ENCODE measurements at regions not wholly inside any gene's neighbourhood (a gene's known extent, or its start where the extent isn't known, plus 50 kb on each side); places are given as distances from the start of the nearest gene placed in this dataset.

DNA sequence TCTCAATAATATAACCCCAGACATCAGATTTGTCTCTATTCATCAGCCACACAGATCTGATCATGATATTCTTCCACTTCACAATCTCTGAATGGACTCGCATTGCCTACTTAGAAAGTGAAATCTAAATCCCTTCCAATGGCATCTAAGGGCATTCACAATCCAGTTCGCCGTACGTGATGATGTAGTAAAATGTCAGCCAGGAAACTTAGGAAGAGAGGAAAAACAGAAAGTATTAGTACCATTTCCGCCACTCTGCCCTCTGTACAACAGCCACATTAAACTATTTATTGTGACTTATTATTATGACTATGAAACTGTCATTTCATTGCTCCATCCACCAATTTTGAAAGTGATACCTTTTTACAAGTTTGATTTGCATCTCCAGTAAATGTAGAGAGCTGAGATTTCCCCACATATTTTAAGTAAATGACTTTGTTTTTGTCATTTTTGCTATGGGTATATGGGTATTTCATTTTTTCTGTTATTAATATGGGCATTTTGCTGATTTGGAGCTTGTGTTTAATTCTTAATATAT, 69.4 kb upstream of the SMIM36 start:
- no peak for DNase-seq (ENCODE audit: low read depth)
- H3K4me3 ChIP-seq (ENCODE audit: low read depth, low read length) = no peak overlapping the region
- TF ChIP-seq, protein P1, sequence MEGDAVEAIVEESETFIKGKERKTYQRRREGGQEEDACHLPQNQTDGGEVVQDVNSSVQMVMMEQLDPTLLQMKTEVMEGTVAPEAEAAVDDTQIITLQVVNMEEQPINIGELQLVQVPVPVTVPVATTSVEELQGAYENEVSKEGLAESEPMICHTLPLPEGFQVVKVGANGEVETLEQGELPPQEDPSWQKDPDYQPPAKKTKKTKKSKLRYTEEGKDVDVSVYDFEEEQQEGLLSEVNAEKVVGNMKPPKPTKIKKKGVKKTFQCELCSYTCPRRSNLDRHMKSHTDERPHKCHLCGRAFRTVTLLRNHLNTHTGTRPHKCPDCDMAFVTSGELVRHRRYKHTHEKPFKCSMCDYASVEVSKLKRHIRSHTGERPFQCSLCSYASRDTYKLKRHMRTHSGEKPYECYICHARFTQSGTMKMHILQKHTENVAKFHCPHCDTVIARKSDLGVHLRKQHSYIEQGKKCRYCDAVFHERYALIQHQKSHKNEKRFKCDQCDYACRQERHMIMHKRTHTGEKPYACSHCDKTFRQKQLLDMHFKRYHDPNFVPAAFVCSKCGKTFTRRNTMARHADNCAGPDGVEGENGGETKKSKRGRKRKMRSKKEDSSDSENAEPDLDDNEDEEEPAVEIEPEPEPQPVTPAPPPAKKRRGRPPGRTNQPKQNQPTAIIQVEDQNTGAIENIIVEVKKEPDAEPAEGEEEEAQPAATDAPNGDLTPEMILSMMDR (conservative IDR thresholded peaks at IDR 0.05; ENCODE audit: low read depth, low read length) = no peak

DNA sequence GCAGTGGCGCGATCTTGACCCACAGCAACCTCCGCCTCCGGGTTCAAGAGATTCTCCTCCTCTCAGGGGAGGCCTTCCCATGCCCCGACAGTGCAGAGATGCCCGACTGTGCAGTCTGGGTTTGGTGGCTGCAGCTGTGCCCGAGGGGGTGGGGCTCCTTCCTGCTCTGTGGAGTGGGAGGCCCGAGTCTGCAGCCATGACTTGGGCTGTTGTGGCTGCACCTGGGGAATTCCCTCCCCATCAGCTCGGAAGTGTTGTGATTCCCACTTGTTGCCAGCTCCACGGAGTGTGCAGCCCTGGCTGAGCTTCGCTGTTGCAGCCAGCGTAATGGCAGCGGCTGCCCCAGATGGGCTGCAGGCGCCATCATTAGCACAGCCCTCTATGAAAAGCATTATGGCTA, 66.4 kb upstream of the SMIM36 start:
- TF ChIP-seq, protein P1 (conservative IDR thresholded peaks at IDR 0.05; ENCODE audit: low read depth, low read length) = no peak
- H3K4me3 ChIP-seq (ENCODE audit: low read depth, low read length) = no peak overlapping the region
- peak; percentile 16 for DNase-seq (ENCODE audit: low read depth)

GRCh38 chr17:55576996-55577586, 65.8 kb upstream of the SMIM36 start:
- DNase-seq (ENCODE audit: low read depth) = peak; percentile 76
- TF ChIP-seq, protein P1 (conservative IDR thresholded peaks at IDR 0.05; ENCODE audit: low read depth, low read length) = no peak
- H3K4me3 ChIP-seq (ENCODE audit: low read depth, low read length) = peak overlapping the region; percentile 28

GRCh38 chr17:55576237-55576995, 65.2 kb upstream of the SMIM36 start:
- TF ChIP-seq, protein P1 (conservative IDR thresholded peaks at IDR 0.05; ENCODE audit: low read depth, low read length) = no peak

GRCh38 chr17:55575058-55575636, 63.9 kb upstream of the SMIM36 start:
- DNase-seq (ENCODE audit: low read depth) = no peak
- H3K4me3 ChIP-seq (ENCODE audit: low read depth, low read length) = no peak overlapping the region
- TF ChIP-seq, protein P1 (conservative IDR thresholded peaks at IDR 0.05; ENCODE audit: low read depth, low read length) = no peak

More at GRCh38 chr17:55576237-55576995, 65.2 kb upstream of the SMIM36 start:
- peak overlapping the region; percentile 5 for H3K4me3 ChIP-seq (ENCODE audit: low read depth, low read length)
- peak; percentile 59 for DNase-seq (ENCODE audit: low read depth)

- no peak overlapping the region for H3K4me3 ChIP-seq (ENCODE audit: low read depth, low read length)
- TF ChIP-seq, protein P1 (conservative IDR thresholded peaks at IDR 0.05; ENCODE audit: low read depth, low read length) = no peak
- DNase-seq (ENCODE audit: low read depth) = no peak
Observed at GRCh38 chr17:55572599-55572998, 61.3 kb upstream of the SMIM36 start.
